B cell (primary cell): ENCODE measurements at regions not wholly inside any gene's neighbourhood (a gene's known extent, or its start where the extent isn't known, plus 50 kb on each side); places are given as distances from the start of the nearest gene placed in this dataset.
"Not testable (repeated sequence)": the region's sequence is repeated elsewhere in the genome, so short reads cannot be mapped to it uniquely, and the experiment has no call there.

Experiments used
- ATAC-seq: fragments of 200-7000 bp; cut with Tn5 transposase; one replicate; pipeline ENCODE4 v1.10.0; 2021; ENCODE audit warnings: low read depth, mild to moderate bottlenecking, moderate number of reproducible peaks, moderate library complexity
- CTCF ChIA-PET: fragments of 350-600 bp; sonication (Branson Sonifier 250); formaldehyde crosslinking; loops from one replicate; lab custom pipeline; 2021; ENCODE audit warnings: antibody characterized with exemption, inconsistent platforms; lab: Charles Lee
- POLR2A ChIA-PET: fragments of 350-600 bp; sonication (Branson Sonifier 250); formaldehyde crosslinking; loops from one replicate; lab custom pipeline; 2021; ENCODE audit warnings: antibody characterized with exemption; lab: Charles Lee
- DNase-seq: peaks from one replicate; pipeline ENCODE4 v3.0.0; 2013
- H2AFZ ChIP-seq: 2 replicates; pipeline ENCODE4 v1.6.1; 2012; ENCODE audit warnings: mild to moderate bottlenecking, low read depth, low read length; ENCODE audit not compliant: insufficient read depth, poor library complexity, severe bottlenecking
- H3K27ac ChIP-seq, 2 donors: 1 replicate in 1 of 2; 2 replicates in 1 of 2; pipeline ENCODE4 v1.5.1; 2012 to 2013; ENCODE audit warnings: low read length in 2 of 2, mild to moderate bottlenecking in 2 of 2, moderate library complexity in 1 of 2
- H3K27me3 ChIP-seq, 4 experiments: fragments of 200-600 bp in 1 of 4; sonication (generic) in 1 of 4; replicated peaks in 1 of 4; 1 replicate in 2 of 4; 2 replicates in 2 of 4; pipeline versions ENCODE4 v1.6.1 to v1.7.0; 2013 to 2016; ENCODE audit warnings: low read length in 3 of 4, mild to moderate bottlenecking in 2 of 4, mixed read lengths in 1 of 4, moderate library complexity in 1 of 4; ENCODE audit not compliant: insufficient read depth in 4 of 4, control insufficient read depth in 3 of 4; ENCODE audit errors: control extremely low read depth in 1 of 4
- H3K36me3 ChIP-seq, 2 experiments: replicated peaks in 1 of 2; 1 replicate in 1 of 2; 2 replicates in 1 of 2; pipeline versions ENCODE4 v1.6.1 to v1.7.1; 2013; ENCODE audit warnings: low read length in 1 of 2; ENCODE audit not compliant: insufficient read depth in 2 of 2, control insufficient read depth in 1 of 2; ENCODE audit errors: control extremely low read depth in 1 of 2, extremely low read depth in 1 of 2
- H3K4me1 ChIP-seq, 2 donors: fragments of 200-600 bp in 1 of 2; sonication (generic) in 1 of 2; 1 replicate in 1 of 2; 2 replicates in 1 of 2; pipeline versions ENCODE4 v1.5.1 to v1.6.1; 2013 to 2017; ENCODE audit warnings: low read length in 2 of 2; ENCODE audit not compliant: control insufficient read depth in 2 of 2, insufficient read depth in 2 of 2
- H3K4me2 ChIP-seq: replicated peaks from 2 replicates; pipeline ENCODE3; 2012; ENCODE audit warnings: mild to moderate bottlenecking, low read depth, low read length; ENCODE audit not compliant: poor library complexity, severe bottlenecking
- H3K4me3 ChIP-seq, 5 experiments: fragments of 200-600 bp in 1 of 5; sonication (generic) in 1 of 5; 1 replicate in 3 of 5; 2 replicates in 2 of 5; pipeline versions ENCODE4 v1.5.1 to v1.7.0; 2011 to 2016; ENCODE audit warnings: low read length in 4 of 5, mild to moderate bottlenecking in 4 of 5, low read depth in 2 of 5, control low read depth in 1 of 5, moderate library complexity in 1 of 5; ENCODE audit not compliant: insufficient read depth in 1 of 5; ENCODE audit errors: control extremely low read depth in 1 of 5, extremely low read depth in 1 of 5
- H3K79me2 ChIP-seq: fragments of 200-600 bp; sonication (generic); one replicate; pipeline ENCODE4 v1.6.0; 2016; ENCODE audit warnings: low read length; ENCODE audit not compliant: control insufficient read depth, insufficient read depth
- H3K9ac ChIP-seq: fragments of 200-600 bp; sonication (generic); 2 replicates; pipeline ENCODE4 v1.6.1; 2017; ENCODE audit warnings: mild to moderate bottlenecking, low read length, moderate library complexity
- H3K9me3 ChIP-seq, 3 donors: one replicate each; pipeline versions ENCODE4 v1.6.1 to v1.7.1; 2013; ENCODE audit warnings: low read length in 2 of 3; ENCODE audit not compliant: control insufficient read depth in 2 of 3, insufficient read depth in 1 of 3; ENCODE audit errors: control extremely low read depth in 1 of 3
- H4K20me1 ChIP-seq: 2 replicates; pipeline ENCODE4 v1.6.0; 2012; ENCODE audit warnings: mild to moderate bottlenecking, low read length; ENCODE audit not compliant: insufficient read depth, control insufficient read depth, poor library complexity, severe bottlenecking
- H3K27ac Mint-ChIP-seq: one replicate; pipeline ENCODE4 v1.8.0; 2021; ENCODE audit warnings: mixed read lengths
- H3K27me3 Mint-ChIP-seq: one replicate; pipeline ENCODE4 v1.8.0; 2021; ENCODE audit warnings: mixed read lengths
- H3K4me1 Mint-ChIP-seq: one replicate; pipeline ENCODE4 v1.8.0; 2021; ENCODE audit warnings: mixed read lengths
- H3K4me3 Mint-ChIP-seq: one replicate; pipeline ENCODE4 v1.8.0; 2021; ENCODE audit warnings: mixed read lengths
- H3K9me3 Mint-ChIP-seq: one replicate; pipeline ENCODE4 v1.8.0; 2022; ENCODE audit warnings: mixed read lengths; ENCODE audit not compliant: insufficient read depth
- EZH2 ChIP-seq: IDR thresholded peaks from 2 replicates; pipeline ENCODE4 v1.6.1; 2012; ENCODE audit warnings: borderline replicate concordance, low read depth, mild to moderate bottlenecking, moderate library complexity, low read length; ENCODE audit not compliant: insufficient read depth, poor library complexity, severe bottlenecking
- WGBS: methylation state at CpG from one replicate; pipeline ENCODE4 v1.1.5; 2013; ENCODE audit warnings: missing lambda C conversion rate; ENCODE audit not compliant: insufficient coverage; 5-methylcytosine and 5-hydroxymethylcytosine counted together
- intact Hi-C: fragments of 100-400 bp; cut with micrococcal nuclease; formaldehyde crosslinking; loops from one replicate; pipeline ENCODE4 v1.10.0; 2022
- TF ChIP-seq, protein P1 (sequence below): fragments of 200-600 bp; IDR thresholded peaks from one replicate; pipeline ENCODE4 v1.8.0; 2022; ENCODE audit warnings: antibody characterized with exemption, mild to moderate bottlenecking

DNA sequence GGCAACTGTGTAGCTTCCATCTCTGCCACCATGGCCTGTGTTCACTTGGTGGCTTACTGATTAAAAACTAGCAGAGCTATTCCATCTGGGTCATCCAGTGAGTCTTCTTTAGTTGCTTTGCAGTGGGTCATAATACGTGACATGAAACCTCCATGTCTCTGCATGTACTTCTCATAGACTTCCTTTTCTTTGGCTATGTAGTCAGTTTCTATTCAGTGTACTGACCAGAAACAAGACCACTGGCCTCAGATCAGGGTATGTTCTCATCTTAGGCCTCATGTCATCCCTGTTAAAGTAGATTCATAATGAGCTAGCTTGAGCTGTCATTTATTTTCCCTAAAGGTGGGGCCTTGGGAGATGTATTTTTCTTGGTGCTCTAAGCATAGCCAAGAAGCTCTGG is 195.2 kb downstream of the CCNG2 start:
- H3K27me3 Mint-ChIP-seq, result no peaks in the 10 kb centered on the region
- no peaks in the 10 kb centered on the region for H3K36me3 ChIP-seq
- H3K9me3 ChIP-seq, result no peaks in the 10 kb centered on the region
- no peak for DNase-seq
- H3K27ac Mint-ChIP-seq, result no peak overlapping the region
- ChIA-PET CTCF (interaction anchor here (1.5 kb wide), 1 partner anchor 249 kb away, joined by 4 read pairs; no protein-coding TSS in a partner anchor), POLR2A (no interaction called here)
- H3K4me2 ChIP-seq, result no peak overlapping the region
- H3K27me3 ChIP-seq, result no peaks in the 10 kb centered on the region
- H3K9me3 Mint-ChIP-seq, result no peaks in the 10 kb centered on the region
- H3K4me1 ChIP-seq, result peaks cover 8 to 9% of the 10 kb centered on the region in 2 donors
- intact Hi-C loops, result no loop called here
- H3K9ac ChIP-seq, result no peak overlapping the region
- H3K4me1 Mint-ChIP-seq, result peaks cover 10% of the 10 kb centered on the region
- ATAC-seq, result no peak
- H2AFZ ChIP-seq, result no peak overlapping the region
- no peak overlapping the region for H3K4me3 Mint-ChIP-seq
- TF ChIP-seq EZH2, result no peak
- TF ChIP-seq, protein P1, sequence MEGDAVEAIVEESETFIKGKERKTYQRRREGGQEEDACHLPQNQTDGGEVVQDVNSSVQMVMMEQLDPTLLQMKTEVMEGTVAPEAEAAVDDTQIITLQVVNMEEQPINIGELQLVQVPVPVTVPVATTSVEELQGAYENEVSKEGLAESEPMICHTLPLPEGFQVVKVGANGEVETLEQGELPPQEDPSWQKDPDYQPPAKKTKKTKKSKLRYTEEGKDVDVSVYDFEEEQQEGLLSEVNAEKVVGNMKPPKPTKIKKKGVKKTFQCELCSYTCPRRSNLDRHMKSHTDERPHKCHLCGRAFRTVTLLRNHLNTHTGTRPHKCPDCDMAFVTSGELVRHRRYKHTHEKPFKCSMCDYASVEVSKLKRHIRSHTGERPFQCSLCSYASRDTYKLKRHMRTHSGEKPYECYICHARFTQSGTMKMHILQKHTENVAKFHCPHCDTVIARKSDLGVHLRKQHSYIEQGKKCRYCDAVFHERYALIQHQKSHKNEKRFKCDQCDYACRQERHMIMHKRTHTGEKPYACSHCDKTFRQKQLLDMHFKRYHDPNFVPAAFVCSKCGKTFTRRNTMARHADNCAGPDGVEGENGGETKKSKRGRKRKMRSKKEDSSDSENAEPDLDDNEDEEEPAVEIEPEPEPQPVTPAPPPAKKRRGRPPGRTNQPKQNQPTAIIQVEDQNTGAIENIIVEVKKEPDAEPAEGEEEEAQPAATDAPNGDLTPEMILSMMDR, result no peak
- H3K27ac ChIP-seq, result no peak overlapping the region
- H3K79me2 ChIP-seq, result no peaks in the 10 kb centered on the region
- H3K4me3 ChIP-seq, result no peak overlapping the region
- whole genome bisulfite sequencing, result 80% methylated on average over 1 of the region's 1 CpG
- no peaks in the 10 kb centered on the region for H4K20me1 ChIP-seq

DNA sequence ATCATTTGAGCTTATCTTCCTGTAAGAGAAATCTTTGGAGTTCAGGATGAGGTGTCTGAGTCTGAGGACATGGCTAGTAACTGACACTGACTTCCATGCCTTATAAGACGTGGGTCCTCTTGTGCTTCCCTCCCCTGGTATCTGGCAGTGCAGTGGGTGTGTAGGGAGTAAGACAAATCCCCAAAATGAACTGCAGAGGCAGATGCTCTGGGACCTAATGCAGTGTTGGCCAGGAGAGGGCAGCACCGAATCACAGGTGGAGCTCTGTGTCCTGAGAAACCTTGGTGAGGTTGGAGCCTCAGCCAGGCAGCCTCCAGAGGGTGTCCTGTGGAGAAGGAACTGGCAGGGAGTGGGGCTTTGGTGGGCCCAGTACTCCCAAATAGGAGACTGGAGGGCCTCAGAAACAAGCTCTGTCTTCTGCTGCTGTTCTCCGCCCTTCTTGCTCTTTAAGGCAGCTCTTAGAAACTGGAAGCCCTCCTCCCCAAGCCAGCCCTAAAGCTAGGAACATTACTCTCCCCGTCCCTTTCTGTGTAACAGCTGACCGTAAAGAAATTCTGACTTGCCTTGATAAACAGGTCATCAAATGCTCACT is 196.8 kb downstream of the CCNG2 start:
- H3K4me3 Mint-ChIP-seq, H3K27me3 ChIP-seq, H3K4me3 ChIP-seq, DNase-seq, H3K79me2 ChIP-seq, H3K4me1 Mint-ChIP-seq, H3K9ac ChIP-seq, H3K4me1 ChIP-seq, H4K20me1 ChIP-seq, H3K9me3 ChIP-seq, H3K9me3 Mint-ChIP-seq, H3K4me2 ChIP-seq, ATAC-seq, H3K27me3 Mint-ChIP-seq, H3K27ac ChIP-seq, H3K36me3 ChIP-seq, H3K27ac Mint-ChIP-seq, H2AFZ ChIP-seq, intact Hi-C loops, POLR2A ChIA-PET: not testable (repeated sequence)
- CTCF ChIA-PET, result interaction anchor here (1.3 to 1.5 kb wide), 2 partner anchors 8 to 248 kb away, joined by 3 to 4 read pairs; no protein-coding TSS in a partner anchor
- no CpG with 5 or more reads among the region's 5 CpGs for WGBS
